Spleen (tissue), 11 donors: ENCODE measurements at regions not wholly inside any gene's neighbourhood (a gene's known extent, or its start where the extent isn't known, plus 50 kb on each side); places are given as distances from the start of the nearest gene placed in this dataset.

Experiments
- DNase-seq: peaks from one replicate; pipeline ENCODE4 v3.0.0-alpha.2; 2020
- H3K27ac ChIP-seq, 8 donors: fragments of 200-600 bp; sonication (generic) in 7 of 8; 1 replicate in 4 of 8; 2 replicates in 4 of 8; pipeline versions ENCODE4 v1.5.0 to v1.8.0; 2016 to 2021; ENCODE audit warnings: inconsistent platforms in 4 of 8, mild to moderate bottlenecking in 4 of 8, moderate library complexity in 1 of 8
- H3K27me3 ChIP-seq, 7 donors: fragments of 200-600 bp; sonication (generic) in 6 of 7; replicated peaks in 1 of 7; 1 replicate in 4 of 7; 2 replicates in 3 of 7; pipeline versions ENCODE4 v1.5.0 to v1.8.0; 2016 to 2021; ENCODE audit warnings: inconsistent platforms in 3 of 7, mild to moderate bottlenecking in 1 of 7
- H3K36me3 ChIP-seq, 6 donors: fragments of 200-600 bp; sonication (generic) in 5 of 6; 1 replicate in 4 of 6; 2 replicates in 2 of 6; pipeline versions ENCODE4 v1.5.0 to v1.8.0; 2016 to 2021; ENCODE audit warnings: inconsistent platforms in 2 of 6
- H3K4me1 ChIP-seq, 6 donors: fragments of 200-600 bp; sonication (generic) in 5 of 6; 1 replicate in 3 of 6; 2 replicates in 3 of 6; pipeline versions ENCODE4 v1.5.0 to v1.8.0; 2016 to 2021; ENCODE audit warnings: inconsistent platforms in 3 of 6
- H3K4me3 ChIP-seq, 8 donors: fragments of 200-600 bp; sonication (generic) in 7 of 8; 1 replicate in 4 of 8; 2 replicates in 4 of 8; pipeline versions ENCODE4 v1.5.0 to v1.8.0; 2016 to 2021; ENCODE audit warnings: inconsistent platforms in 4 of 8, mild to moderate bottlenecking in 4 of 8, moderate library complexity in 2 of 8
- H3K9me3 ChIP-seq, 8 donors: fragments of 200-600 bp; sonication (generic) in 7 of 8; 1 replicate in 4 of 8; 2 replicates in 4 of 8; pipeline versions ENCODE4 v1.5.0 to v1.8.0; 2016 to 2021; ENCODE audit warnings: inconsistent platforms in 4 of 8
- POLR2A ChIP-seq, 3 donors: fragments of 450-650 bp; IDR thresholded peaks; one replicate each; pipeline ENCODE4 v1.5.1; 2017; ENCODE audit warnings: antibody characterized with exemption in 3 of 3, mild to moderate bottlenecking in 1 of 3
- POLR2AphosphoS5 ChIP-seq, 3 donors: sonication (generic); formaldehyde crosslinking; IDR thresholded peaks; one replicate each; pipeline ENCODE4 v1.5.1; 2017; ENCODE audit warnings: antibody characterized with exemption in 3 of 3
- WGBS, 5 donors: extraction: QIAGEN DNeasy Blood & Tissue Kit in 3 of 5; methylation state at CpG; one replicate each; pipeline versions ENCODE4 v1.1.5 to v1.1.7; 2013 to 2018; 5-methylcytosine and 5-hydroxymethylcytosine counted together
- intact Hi-C: fragments of 100-400 bp; cut with DNase I; formaldehyde crosslinking; loops from one replicate; pipeline ENCODE4 v1.15.0; 2023; ENCODE audit warnings: low total_unique reads
- TF ChIP-seq, protein P1 (sequence below), 11 experiments: fragments of 200-600 bp in 7 of 11; fragments of 450-650 bp in 4 of 11; sonication (generic) in 4 of 11; IDR thresholded peaks in 8 of 11; conservative IDR thresholded peaks in 3 of 11; 1 replicate in 7 of 11; 2 replicates in 4 of 11; pipeline versions ENCODE4 v1.4.0 to v1.8.0; 2016 to 2021; ENCODE audit warnings: antibody characterized with exemption in 11 of 11, inconsistent platforms in 4 of 11, mild to moderate bottlenecking in 1 of 11
- donor health status: healthy with polysubstance abuse.
- donor health status: DM: no; HTN: no; CAD: no; lungs with moderate emphysema.
- donor health status: DM: no; HTN: no; CAD: no.
- donor health status: Bipolar disorder and iron deficiency.
- donor health status: healthy.
- donor health status: DM: no; HTN: no; CAD: no.
- donor health status: DM: yes; HTN: yes; CAD: no.

GRCh38 chr1:238642231-238642630 is 744.1 kb upstream of the CHRM3 start:
- Histone ChIP-seq H3K4me3 (no peak overlapping the region), H3K4me1 (no peaks in the 10 kb centered on the region), H3K27me3 (no peaks in the 10 kb centered on the region), H3K27ac (no peak overlapping the region), H3K9me3 (no peaks in the 10 kb centered on the region), H3K36me3 (no peaks in the 10 kb centered on the region)
- DNase-seq = no peak
- intact Hi-C loops = no loop called here
- TF ChIP-seq, protein P1, sequence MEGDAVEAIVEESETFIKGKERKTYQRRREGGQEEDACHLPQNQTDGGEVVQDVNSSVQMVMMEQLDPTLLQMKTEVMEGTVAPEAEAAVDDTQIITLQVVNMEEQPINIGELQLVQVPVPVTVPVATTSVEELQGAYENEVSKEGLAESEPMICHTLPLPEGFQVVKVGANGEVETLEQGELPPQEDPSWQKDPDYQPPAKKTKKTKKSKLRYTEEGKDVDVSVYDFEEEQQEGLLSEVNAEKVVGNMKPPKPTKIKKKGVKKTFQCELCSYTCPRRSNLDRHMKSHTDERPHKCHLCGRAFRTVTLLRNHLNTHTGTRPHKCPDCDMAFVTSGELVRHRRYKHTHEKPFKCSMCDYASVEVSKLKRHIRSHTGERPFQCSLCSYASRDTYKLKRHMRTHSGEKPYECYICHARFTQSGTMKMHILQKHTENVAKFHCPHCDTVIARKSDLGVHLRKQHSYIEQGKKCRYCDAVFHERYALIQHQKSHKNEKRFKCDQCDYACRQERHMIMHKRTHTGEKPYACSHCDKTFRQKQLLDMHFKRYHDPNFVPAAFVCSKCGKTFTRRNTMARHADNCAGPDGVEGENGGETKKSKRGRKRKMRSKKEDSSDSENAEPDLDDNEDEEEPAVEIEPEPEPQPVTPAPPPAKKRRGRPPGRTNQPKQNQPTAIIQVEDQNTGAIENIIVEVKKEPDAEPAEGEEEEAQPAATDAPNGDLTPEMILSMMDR (IDR thresholded peaks at IDR 0.05 in 8 of 11, conservative IDR thresholded peaks at IDR 0.05 in 3 of 11) = no peak
- no peak for TF ChIP-seq POLR2A (IDR thresholded peaks at IDR 0.05)
- TF ChIP-seq POLR2AphosphoS5 (IDR thresholded peaks at IDR 0.05) = no peak
- WGBS, 5 donors = 88 to 96% (median 95%) methylated on average over 4 of the region's 4 CpGs

DNA sequence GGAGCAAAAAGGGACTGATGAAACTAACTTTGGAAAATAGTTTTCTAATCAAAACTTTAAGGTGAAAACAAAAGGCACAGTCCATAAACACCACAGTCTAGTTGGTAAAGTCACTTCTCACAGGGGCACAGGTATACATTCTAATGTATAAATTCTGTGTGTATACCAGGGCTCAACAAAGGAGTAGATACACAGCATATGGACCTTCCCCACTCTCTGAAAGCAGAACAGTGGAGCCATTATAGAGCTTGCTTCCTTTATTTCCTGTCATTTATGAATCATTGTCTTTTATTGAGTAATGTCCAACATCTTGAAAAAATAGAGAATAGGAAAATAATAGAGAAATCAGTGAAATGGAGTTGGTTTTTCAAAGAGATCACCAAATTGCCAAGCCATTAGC is 746.5 kb upstream of the CHRM3 start:
- no peak for TF ChIP-seq POLR2AphosphoS5 (IDR thresholded peaks at IDR 0.05)
- TF ChIP-seq POLR2A (IDR thresholded peaks at IDR 0.05) = no peak
- TF ChIP-seq, protein P1 (IDR thresholded peaks at IDR 0.05 in 8 of 11, conservative IDR thresholded peaks at IDR 0.05 in 3 of 11) = no peak
- H3K4me3 ChIP-seq = no peak overlapping the region
- H3K36me3 ChIP-seq = no peaks in the 10 kb centered on the region
- no peaks in the 10 kb centered on the region for H3K27me3 ChIP-seq
- H3K9me3 ChIP-seq = peaks cover 0 to 6% (median 0%) of the 10 kb centered on the region in 8 donors
- no peak for DNase-seq
- no peaks in the 10 kb centered on the region for H3K4me1 ChIP-seq
- intact Hi-C loops = no loop called here
- H3K27ac ChIP-seq = no peak overlapping the region

DNA sequence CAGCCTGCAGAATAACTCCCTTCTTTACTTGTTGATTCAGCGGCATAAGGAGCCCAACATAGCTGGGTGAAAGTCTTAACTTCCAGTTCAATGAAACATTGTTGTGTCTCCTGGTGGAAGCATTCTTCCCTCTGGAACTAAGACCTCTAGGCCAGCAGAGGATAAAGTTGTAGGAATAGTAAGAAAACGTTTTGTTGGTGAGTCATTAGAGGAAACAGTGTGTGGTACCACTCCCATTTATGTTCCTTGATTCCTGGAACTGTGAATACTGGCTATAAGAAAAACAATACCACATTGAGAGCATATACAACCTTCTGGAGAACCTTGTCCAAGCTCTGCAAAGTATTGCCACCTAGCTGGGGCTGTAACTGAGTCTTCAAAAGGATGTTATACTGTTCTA is 737.4 kb upstream of the ZP4 start:
- Histone ChIP-seq H3K36me3 (no peaks in the 10 kb centered on the region), H3K9me3 (peaks cover 0 to 20% (median 5%) of the 10 kb centered on the region in 8 donors)
- intact Hi-C loops = no loop called here

GRCh38 chr1:238624776-238625175 is 734.1 kb upstream of the ZP4 start:
- no peaks in the 10 kb centered on the region for H3K36me3 ChIP-seq
- intact Hi-C loops = no loop called here
- DNase-seq = no peak
- no peaks in the 10 kb centered on the region for H3K4me1 ChIP-seq
- no peak overlapping the region for H3K4me3 ChIP-seq
- WGBS, 5 donors = 49 to 67% (median 58%) methylated on average over 4 of the region's 4 CpGs
- no peak overlapping the region for H3K27ac ChIP-seq
- H3K27me3 ChIP-seq = no peaks in the 10 kb centered on the region
- H3K9me3 ChIP-seq = peaks cover 0 to 12% (median 0%) of the 10 kb centered on the region in 8 donors
- TF ChIP-seq POLR2AphosphoS5 (IDR thresholded peaks at IDR 0.05) (no peak), POLR2A (IDR thresholded peaks at IDR 0.05) (no peak)
- TF ChIP-seq, protein P1 (IDR thresholded peaks at IDR 0.05 in 8 of 11, conservative IDR thresholded peaks at IDR 0.05 in 3 of 11) = no peak

More for the DNA sequence above, 737.4 kb upstream of the ZP4 start:
- WGBS, 5 donors = 54 to 71% (median 54%) methylated on average over 2 of the region's 2 CpGs
- no peak for DNase-seq
- Histone ChIP-seq H3K27ac (no peak overlapping the region), H3K27me3 (no peaks in the 10 kb centered on the region), H3K4me1 (no peaks in the 10 kb centered on the region), H3K4me3 (no peak overlapping the region)
- TF ChIP-seq, protein P1 (IDR thresholded peaks at IDR 0.05 in 8 of 11, conservative IDR thresholded peaks at IDR 0.05 in 3 of 11) = no peak
- TF ChIP-seq POLR2A (IDR thresholded peaks at IDR 0.05) (no peak), POLR2AphosphoS5 (IDR thresholded peaks at IDR 0.05) (no peak)
